ENCODE measurements at regions not wholly inside any gene's neighbourhood (a gene's known extent, or its start where the extent isn't known, plus 50 kb on each side); places are given as distances from the start of the nearest gene placed in this dataset.

DNA sequence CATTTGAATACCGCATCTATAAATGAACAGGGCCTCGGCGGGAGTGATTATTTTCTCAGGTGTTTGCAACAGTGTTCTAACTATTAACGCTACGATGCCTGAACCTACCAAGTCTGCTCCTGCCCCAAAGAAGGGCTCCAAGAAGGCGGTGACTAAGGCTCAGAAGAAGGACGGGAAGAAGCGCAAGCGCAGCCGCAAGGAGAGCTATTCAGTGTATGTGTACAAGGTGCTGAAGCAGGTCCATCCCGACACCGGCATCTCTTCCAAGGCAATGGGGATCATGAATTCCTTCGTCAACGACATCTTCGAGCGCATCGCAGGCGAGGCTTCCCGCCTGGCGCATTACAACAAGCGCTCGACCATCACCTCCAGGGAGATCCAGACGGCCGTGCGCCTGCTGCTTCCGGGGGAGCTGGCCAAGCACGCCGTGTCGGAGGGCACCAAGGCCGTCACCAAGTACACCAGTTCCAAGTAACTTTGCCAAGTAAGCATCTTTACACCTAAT, 70.9 kb downstream of the HFE start:
- H3K9me3 ChIP-seq (ENCODE audit: control insufficient read depth in 4 of 4, low read length in 3 of 4) = no peaks in the 10 kb centered on the region
- WGBS = under 1% methylated on average over 30 of the region's 30 CpGs
- H3K36me3 ChIP-seq (ENCODE audit: control insufficient read depth in 4 of 4, insufficient read depth in 3 of 4, low read depth in 1 of 4, low read length in 3 of 4) = no peaks in the 10 kb centered on the region
- peak; percentile 92 for DNase-seq (ENCODE audit: low spot score)
- peak overlapping the region; percentile 89 to 98 for H3K27ac ChIP-seq (ENCODE audit: low read depth in 1 of 2, low read length in 2 of 2)
- TF ChIP-seq NR2F2 (IDR thresholded peaks at IDR 0.05) = no peak
- peak; percentile 69 for TF ChIP-seq SP1 (IDR thresholded peaks at IDR 0.05)
- TF ChIP-seq FOXA2 (IDR thresholded peaks at IDR 0.05) = peak; percentile 0
- peak in 1 of 2 donors; percentile 9 for TF ChIP-seq GABPA (IDR thresholded peaks at IDR 0.05 in 1 of 2, conservative IDR thresholded peaks at IDR 0.05 in 1 of 2)
- TF ChIP-seq RXRA (IDR thresholded peaks at IDR 0.05) = peak; percentile 5 to 33
- TF ChIP-seq, protein P1, sequence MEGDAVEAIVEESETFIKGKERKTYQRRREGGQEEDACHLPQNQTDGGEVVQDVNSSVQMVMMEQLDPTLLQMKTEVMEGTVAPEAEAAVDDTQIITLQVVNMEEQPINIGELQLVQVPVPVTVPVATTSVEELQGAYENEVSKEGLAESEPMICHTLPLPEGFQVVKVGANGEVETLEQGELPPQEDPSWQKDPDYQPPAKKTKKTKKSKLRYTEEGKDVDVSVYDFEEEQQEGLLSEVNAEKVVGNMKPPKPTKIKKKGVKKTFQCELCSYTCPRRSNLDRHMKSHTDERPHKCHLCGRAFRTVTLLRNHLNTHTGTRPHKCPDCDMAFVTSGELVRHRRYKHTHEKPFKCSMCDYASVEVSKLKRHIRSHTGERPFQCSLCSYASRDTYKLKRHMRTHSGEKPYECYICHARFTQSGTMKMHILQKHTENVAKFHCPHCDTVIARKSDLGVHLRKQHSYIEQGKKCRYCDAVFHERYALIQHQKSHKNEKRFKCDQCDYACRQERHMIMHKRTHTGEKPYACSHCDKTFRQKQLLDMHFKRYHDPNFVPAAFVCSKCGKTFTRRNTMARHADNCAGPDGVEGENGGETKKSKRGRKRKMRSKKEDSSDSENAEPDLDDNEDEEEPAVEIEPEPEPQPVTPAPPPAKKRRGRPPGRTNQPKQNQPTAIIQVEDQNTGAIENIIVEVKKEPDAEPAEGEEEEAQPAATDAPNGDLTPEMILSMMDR (IDR thresholded peaks at IDR 0.05; ENCODE audit: low read depth, low read length, missing input control) = no peak
- TF ChIP-seq, protein P2, sequence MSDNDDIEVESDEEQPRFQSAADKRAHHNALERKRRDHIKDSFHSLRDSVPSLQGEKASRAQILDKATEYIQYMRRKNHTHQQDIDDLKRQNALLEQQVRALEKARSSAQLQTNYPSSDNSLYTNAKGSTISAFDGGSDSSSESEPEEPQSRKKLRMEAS (IDR thresholded peaks at IDR 0.05) = no peak
- peak in 1 of 2 donors; percentile 75 for TF ChIP-seq EGR1 (IDR thresholded peaks at IDR 0.05; ENCODE audit: low read depth in 2 of 2)
- TF ChIP-seq RAD21 (IDR thresholded peaks at IDR 0.05) = no peak
- TF ChIP-seq, protein P3, sequence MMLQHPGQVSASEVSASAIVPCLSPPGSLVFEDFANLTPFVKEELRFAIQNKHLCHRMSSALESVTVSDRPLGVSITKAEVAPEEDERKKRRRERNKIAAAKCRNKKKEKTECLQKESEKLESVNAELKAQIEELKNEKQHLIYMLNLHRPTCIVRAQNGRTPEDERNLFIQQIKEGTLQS (IDR thresholded peaks at IDR 0.05) = no peak
- TF ChIP-seq, protein P4, sequence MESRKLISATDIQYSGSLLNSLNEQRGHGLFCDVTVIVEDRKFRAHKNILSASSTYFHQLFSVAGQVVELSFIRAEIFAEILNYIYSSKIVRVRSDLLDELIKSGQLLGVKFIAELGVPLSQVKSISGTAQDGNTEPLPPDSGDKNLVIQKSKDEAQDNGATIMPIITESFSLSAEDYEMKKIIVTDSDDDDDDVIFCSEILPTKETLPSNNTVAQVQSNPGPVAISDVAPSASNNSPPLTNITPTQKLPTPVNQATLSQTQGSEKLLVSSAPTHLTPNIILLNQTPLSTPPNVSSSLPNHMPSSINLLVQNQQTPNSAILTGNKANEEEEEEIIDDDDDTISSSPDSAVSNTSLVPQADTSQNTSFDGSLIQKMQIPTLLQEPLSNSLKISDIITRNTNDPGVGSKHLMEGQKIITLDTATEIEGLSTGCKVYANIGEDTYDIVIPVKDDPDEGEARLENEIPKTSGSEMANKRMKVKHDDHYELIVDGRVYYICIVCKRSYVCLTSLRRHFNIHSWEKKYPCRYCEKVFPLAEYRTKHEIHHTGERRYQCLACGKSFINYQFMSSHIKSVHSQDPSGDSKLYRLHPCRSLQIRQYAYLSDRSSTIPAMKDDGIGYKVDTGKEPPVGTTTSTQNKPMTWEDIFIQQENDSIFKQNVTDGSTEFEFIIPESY (IDR thresholded peaks at IDR 0.05) = no peak
- TF ChIP-seq HNF4A (conservative IDR thresholded peaks at IDR 0.05) = peak in 1 of 2 donors; percentile 3
- TF ChIP-seq TAF1 (conservative IDR thresholded peaks at IDR 0.05) = peak; percentile 96
- peak in 1 of 2 donors; percentile 14 for TF ChIP-seq JUND (IDR thresholded peaks at IDR 0.05)
- TF ChIP-seq HNF4G (IDR thresholded peaks at IDR 0.05) = no peak
- TF ChIP-seq YY1 (IDR thresholded peaks at IDR 0.05) = peak; percentile 87
- TF ChIP-seq FOXA1 (IDR thresholded peaks at IDR 0.05) = no peak
- TF ChIP-seq, protein P5, sequence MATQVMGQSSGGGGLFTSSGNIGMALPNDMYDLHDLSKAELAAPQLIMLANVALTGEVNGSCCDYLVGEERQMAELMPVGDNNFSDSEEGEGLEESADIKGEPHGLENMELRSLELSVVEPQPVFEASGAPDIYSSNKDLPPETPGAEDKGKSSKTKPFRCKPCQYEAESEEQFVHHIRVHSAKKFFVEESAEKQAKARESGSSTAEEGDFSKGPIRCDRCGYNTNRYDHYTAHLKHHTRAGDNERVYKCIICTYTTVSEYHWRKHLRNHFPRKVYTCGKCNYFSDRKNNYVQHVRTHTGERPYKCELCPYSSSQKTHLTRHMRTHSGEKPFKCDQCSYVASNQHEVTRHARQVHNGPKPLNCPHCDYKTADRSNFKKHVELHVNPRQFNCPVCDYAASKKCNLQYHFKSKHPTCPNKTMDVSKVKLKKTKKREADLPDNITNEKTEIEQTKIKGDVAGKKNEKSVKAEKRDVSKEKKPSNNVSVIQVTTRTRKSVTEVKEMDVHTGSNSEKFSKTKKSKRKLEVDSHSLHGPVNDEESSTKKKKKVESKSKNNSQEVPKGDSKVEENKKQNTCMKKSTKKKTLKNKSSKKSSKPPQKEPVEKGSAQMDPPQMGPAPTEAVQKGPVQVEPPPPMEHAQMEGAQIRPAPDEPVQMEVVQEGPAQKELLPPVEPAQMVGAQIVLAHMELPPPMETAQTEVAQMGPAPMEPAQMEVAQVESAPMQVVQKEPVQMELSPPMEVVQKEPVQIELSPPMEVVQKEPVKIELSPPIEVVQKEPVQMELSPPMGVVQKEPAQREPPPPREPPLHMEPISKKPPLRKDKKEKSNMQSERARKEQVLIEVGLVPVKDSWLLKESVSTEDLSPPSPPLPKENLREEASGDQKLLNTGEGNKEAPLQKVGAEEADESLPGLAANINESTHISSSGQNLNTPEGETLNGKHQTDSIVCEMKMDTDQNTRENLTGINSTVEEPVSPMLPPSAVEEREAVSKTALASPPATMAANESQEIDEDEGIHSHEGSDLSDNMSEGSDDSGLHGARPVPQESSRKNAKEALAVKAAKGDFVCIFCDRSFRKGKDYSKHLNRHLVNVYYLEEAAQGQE (IDR thresholded peaks at IDR 0.05) = peak; percentile 96
- H3K9ac ChIP-seq (ENCODE audit: low read depth in 1 of 2, low read length in 2 of 2) = peak overlapping the region; percentile 53 to 94
- peak overlapping the region; percentile 65 to 91 (median 86) for H3K4me3 ChIP-seq (ENCODE audit: low read depth in 1 of 3, low read length in 3 of 3)
- H3K27me3 ChIP-seq (ENCODE audit: control insufficient read depth in 4 of 4, insufficient read depth in 4 of 4, low read length in 3 of 4) = no peaks in the 10 kb centered on the region
- peaks cover 9 to 22% (median 16%) of the 10 kb centered on the region in 4 donors for H3K4me1 ChIP-seq (ENCODE audit: control insufficient read depth in 4 of 4, insufficient read depth in 4 of 4, low read length in 3 of 4)

All from liver (tissue), 8 donors.